ENCODE measurements at regions not wholly inside any gene's neighbourhood (a gene's known extent, or its start where the extent isn't known, plus 50 kb on each side); places are given as distances from the start of the nearest gene placed in this dataset.

- no peak for TF ChIP-seq EZH2phosphoT487 (IDR thresholded peaks at IDR 0.05; ENCODE audit: low read depth)
- no peak for TF ChIP-seq CTCF (IDR thresholded peaks at IDR 0.05; ENCODE audit: low read depth, low read length)
- H2AFZ ChIP-seq (ENCODE audit: low read depth, low read length) = no peak overlapping the region
- no peaks in the 10 kb centered on the region for H3K9me3 ChIP-seq (ENCODE audit: insufficient read depth, low read length)
- no peak overlapping the region for H3K27ac ChIP-seq (ENCODE audit: low read length)
- no peaks in the 10 kb centered on the region for H3K79me2 ChIP-seq (ENCODE audit: low read length)
- H3K9ac ChIP-seq (ENCODE audit: low read length) = no peak overlapping the region
- H3K27me3 ChIP-seq (ENCODE audit: low read depth, low read length) = no peaks in the 10 kb centered on the region
- no peaks in the 10 kb centered on the region for H3K36me3 ChIP-seq (replicated peaks; ENCODE audit: low read depth, low read length)
- no peaks in the 10 kb centered on the region for H4K20me1 ChIP-seq (ENCODE audit: insufficient read depth, low read length)
- H3K4me2 ChIP-seq (ENCODE audit: low read length) = no peak overlapping the region
- no peak overlapping the region for H3K4me3 ChIP-seq (ENCODE audit: low read length)
- H3K4me1 ChIP-seq (ENCODE audit: low read length) = peaks cover 46% of the 10 kb centered on the region
Observed at GRCh38 chr3:34196914-34197313, 398.5 kb downstream of the PDCD6IP start.

- Histone ChIP-seq H3K9me3 (ENCODE audit: insufficient read depth, low read length) (no peaks in the 10 kb centered on the region), H4K20me1 (ENCODE audit: insufficient read depth, low read length) (no peaks in the 10 kb centered on the region), H3K36me3 (replicated peaks; ENCODE audit: low read depth, low read length) (no peaks in the 10 kb centered on the region), H3K4me2 (ENCODE audit: low read length) (peak overlapping the region; percentile 42), H3K27me3 (ENCODE audit: low read depth, low read length) (no peaks in the 10 kb centered on the region), H3K4me3 (ENCODE audit: low read length) (no peak overlapping the region), H2AFZ (ENCODE audit: low read depth, low read length) (peak overlapping the region; percentile 87), H3K79me2 (ENCODE audit: low read length) (no peaks in the 10 kb centered on the region), H3K27ac (ENCODE audit: low read length) (peak overlapping the region; percentile 52), H3K9ac (ENCODE audit: low read length) (no peak overlapping the region), H3K4me1 (ENCODE audit: low read length) (peaks cover 32% of the 10 kb centered on the region)
- TF ChIP-seq EZH2phosphoT487 (IDR thresholded peaks at IDR 0.05; ENCODE audit: low read depth) (no peak), CTCF (IDR thresholded peaks at IDR 0.05; ENCODE audit: low read depth, low read length) (no peak)
Observed at GRCh38 chr3:34198309-34198708, 399.9 kb downstream of the PDCD6IP start.

GRCh38 chr3:34200576-34200975 is 402.1 kb downstream of the PDCD6IP start:
- Histone ChIP-seq H4K20me1 (ENCODE audit: insufficient read depth, low read length) (no peaks in the 10 kb centered on the region), H3K9me3 (ENCODE audit: insufficient read depth, low read length) (no peaks in the 10 kb centered on the region), H3K4me3 (ENCODE audit: low read length) (0 out of 2 replicates have a peak overlapping the region, but pooled peaks have one; percentile 1), H3K4me2 (ENCODE audit: low read length) (peak overlapping the region; percentile 40), H3K9ac (ENCODE audit: low read length) (no peak overlapping the region), H2AFZ (ENCODE audit: low read depth, low read length) (peak overlapping the region; percentile 50; the same call in 1 of the 2 replicates), H3K4me1 (ENCODE audit: low read length) (peaks cover 31% of the 10 kb centered on the region), H3K36me3 (replicated peaks; ENCODE audit: low read depth, low read length) (no peaks in the 10 kb centered on the region), H3K27ac (ENCODE audit: low read length) (peak overlapping the region; percentile 20; the same call in 1 of the 2 replicates), H3K79me2 (ENCODE audit: low read length) (no peaks in the 10 kb centered on the region), H3K27me3 (ENCODE audit: low read depth, low read length) (no peaks in the 10 kb centered on the region)
- TF ChIP-seq EZH2phosphoT487 (IDR thresholded peaks at IDR 0.05; ENCODE audit: low read depth) (no peak), CTCF (IDR thresholded peaks at IDR 0.05; ENCODE audit: low read depth, low read length) (no peak)

GRCh38 chr3:34202975-34203374 is 404.5 kb downstream of the PDCD6IP start:
- no peaks in the 10 kb centered on the region for H3K27me3 ChIP-seq (ENCODE audit: low read depth, low read length)
- H3K9ac ChIP-seq (ENCODE audit: low read length) = no peak overlapping the region
- no peaks in the 10 kb centered on the region for H3K36me3 ChIP-seq (replicated peaks; ENCODE audit: low read depth, low read length)
- no peak overlapping the region for H3K27ac ChIP-seq (ENCODE audit: low read length)
- no peaks in the 10 kb centered on the region for H3K9me3 ChIP-seq (ENCODE audit: insufficient read depth, low read length)
- no peak overlapping the region for H3K4me2 ChIP-seq (ENCODE audit: low read length)
- H2AFZ ChIP-seq (ENCODE audit: low read depth, low read length) = no peak overlapping the region
- no peak for TF ChIP-seq EZH2phosphoT487 (IDR thresholded peaks at IDR 0.05; ENCODE audit: low read depth)
- no peak for TF ChIP-seq CTCF (IDR thresholded peaks at IDR 0.05; ENCODE audit: low read depth, low read length)
- H3K4me1 ChIP-seq (ENCODE audit: low read length) = peaks cover 28% of the 10 kb centered on the region
- no peaks in the 10 kb centered on the region for H3K79me2 ChIP-seq (ENCODE audit: low read length)
- no peak overlapping the region for H3K4me3 ChIP-seq (ENCODE audit: low read length)
- no peaks in the 10 kb centered on the region for H4K20me1 ChIP-seq (ENCODE audit: insufficient read depth, low read length)
